IMR-90 (cell line): ENCODE measurements at regions not wholly inside any gene's neighbourhood (a gene's known extent, or its start where the extent isn't known, plus 50 kb on each side); places are given as distances from the start of the nearest gene placed in this dataset.

Experiments used
- ATAC-seq: fragments of 200-7000 bp; cut with Tn5 transposase; 2 replicates; pipeline ENCODE4 v1.9.1; 2020; ENCODE audit warnings: low read depth, mild to moderate bottlenecking, moderate library complexity
- BruUV-seq: library from RNA; stranded (reverse); fragments of 400-500 nt; replicated peaks from 2 replicates; lab custom pipeline; 2021; lab: Mats Ljungman, UMichigan
- CTCF ChIA-PET: fragments of 300-600 bp; formaldehyde crosslinking; extraction: SDS; loops from one replicate; lab custom pipeline; 2021; ENCODE audit warnings: antibody characterized with exemption; lab: Yijun Ruan, JAX
- POLR2A ChIA-PET: fragments of 300-600 bp; sonication (Branson Sonifier 250); formaldehyde crosslinking; loops from one replicate; lab custom pipeline; 2022; ENCODE audit warnings: antibody characterized with exemption; ENCODE audit not compliant: unreplicated experiment; lab: Charles Lee
- DNase-seq: peaks from one replicate; pipeline ENCODE4 v3.0.0; 2013
- H2AFZ ChIP-seq: replicated peaks from 2 replicates; pipeline ENCODE3; 2013; ENCODE audit warnings: low read length, mild to moderate bottlenecking; ENCODE audit not compliant: poor library complexity
- H2AK5ac ChIP-seq: 2 replicates; pipeline ENCODE4 v1.6.1; 2013; ENCODE audit warnings: low read depth, low read length, inconsistent platforms
- H2AK9ac ChIP-seq: replicated peaks from 2 replicates; pipeline ENCODE3; 2013; ENCODE audit warnings: mild to moderate bottlenecking, low read depth, low read length, moderate library complexity; ENCODE audit not compliant: poor library complexity
- H2BK120ac ChIP-seq: 2 replicates; pipeline ENCODE4 v1.6.1; 2013; ENCODE audit warnings: low read depth, low read length, inconsistent platforms
- H2BK15ac ChIP-seq: 3 replicates; pipeline ENCODE4 v1.6.1; 2013; ENCODE audit warnings: low read depth, low read length, inconsistent platforms
- H2BK20ac ChIP-seq: 2 replicates; pipeline ENCODE4 v1.6.1; 2013; ENCODE audit warnings: low read depth, mild to moderate bottlenecking, inconsistent platforms, low read length, moderate library complexity
- H2BK5ac ChIP-seq: 2 replicates; pipeline ENCODE4 v1.6.1; 2013; ENCODE audit warnings: mild to moderate bottlenecking, low read depth, low read length, inconsistent platforms; ENCODE audit not compliant: poor library complexity, severe bottlenecking
- H3K14ac ChIP-seq: replicated peaks from 2 replicates; pipeline ENCODE4 v1.6.1; 2013; ENCODE audit warnings: low read depth, low read length, inconsistent platforms
- H3K18ac ChIP-seq: 2 replicates; pipeline ENCODE4 v1.6.1; 2013; ENCODE audit warnings: low read depth, low read length, control low read depth
- H3K23ac ChIP-seq: 2 replicates; pipeline ENCODE4 v1.6.1; 2013; ENCODE audit warnings: low read depth, low read length, inconsistent platforms
- H3K27ac ChIP-seq: 2 replicates; pipeline ENCODE4 v1.5.1; 2013; ENCODE audit warnings: mild to moderate bottlenecking, control low read depth, low read length; ENCODE audit not compliant: insufficient read depth
- H3K27me3 ChIP-seq: 2 replicates; pipeline ENCODE4 v1.6.1; 2013; ENCODE audit warnings: low read length; ENCODE audit not compliant: control insufficient read depth, insufficient read depth
- H3K36me3 ChIP-seq: 2 replicates; pipeline ENCODE4 v1.6.1; 2013; ENCODE audit warnings: low read length, mixed read lengths; ENCODE audit not compliant: control insufficient read depth, insufficient read depth
- H3K4ac ChIP-seq: 2 replicates; pipeline ENCODE4 v1.6.1; 2013; ENCODE audit warnings: low read depth, low read length, inconsistent platforms
- H3K4me1 ChIP-seq: 2 replicates; pipeline ENCODE4 v1.6.1; 2013; ENCODE audit warnings: low read length, mixed read lengths; ENCODE audit not compliant: control insufficient read depth, insufficient read depth
- H3K4me2 ChIP-seq: 2 replicates; pipeline ENCODE4 v1.6.1; 2013; ENCODE audit warnings: low read depth, mild to moderate bottlenecking, control low read depth, low read length, moderate library complexity
- H3K4me3 ChIP-seq: 2 replicates; pipeline ENCODE4 v1.5.1; 2013; ENCODE audit warnings: low read depth, mild to moderate bottlenecking, control low read depth, low read length, moderate library complexity; ENCODE audit not compliant: insufficient read depth
- H3K56ac ChIP-seq: 2 replicates; pipeline ENCODE4 v1.6.1; 2013; ENCODE audit warnings: low read length, inconsistent platforms; ENCODE audit not compliant: insufficient read depth; ENCODE audit errors: extremely low read depth
- H3K79me1 ChIP-seq, 2 experiments: 2 replicates each; pipeline ENCODE4 v1.6.1; 2013; ENCODE audit warnings: low read length in 2 of 2, inconsistent platforms in 1 of 2, low read depth in 1 of 2
- H3K9ac ChIP-seq: 2 replicates; pipeline ENCODE4 v1.6.1; 2013; ENCODE audit warnings: low read depth, low read length, control low read depth
- H3K9me1 ChIP-seq: 2 replicates; pipeline ENCODE4 v1.6.1; 2013; ENCODE audit warnings: low read length, inconsistent platforms; ENCODE audit not compliant: insufficient read depth
- H3K9me3 ChIP-seq: 2 replicates; pipeline ENCODE4 v1.6.1; 2013; ENCODE audit warnings: low read length; ENCODE audit not compliant: control insufficient read depth, insufficient read depth
- H4K20me1 ChIP-seq: 2 replicates; pipeline ENCODE4 v1.6.1; 2013; ENCODE audit warnings: low read length, inconsistent platforms; ENCODE audit not compliant: insufficient read depth
- H4K5ac ChIP-seq: 2 replicates; pipeline ENCODE4 v1.6.1; 2013; ENCODE audit warnings: mild to moderate bottlenecking, low read depth, low read length, control low read depth
- H4K8ac ChIP-seq, 2 experiments: 2 replicates each; pipeline ENCODE4 v1.6.1; 2013; ENCODE audit warnings: low read depth in 2 of 2, low read length in 2 of 2, control low read depth in 1 of 2, inconsistent platforms in 1 of 2
- H4K91ac ChIP-seq: 2 replicates; pipeline ENCODE4 v1.6.1; 2013; ENCODE audit warnings: low read depth, low read length, inconsistent platforms; ENCODE audit not compliant: insufficient read depth
- BHLHE40 ChIP-seq: fragments of 150-350 bp; IDR thresholded peaks from 2 replicates; pipeline ENCODE4 v1.6.1; 2016; ENCODE audit warnings: mild to moderate bottlenecking, low read depth, low read length
- CEBPB ChIP-seq: IDR thresholded peaks from 2 replicates; pipeline ENCODE4 v1.6.1; 2012; ENCODE audit warnings: low read depth, low read length, improper control_type of control experiment
- CHD1 ChIP-seq: IDR thresholded peaks from 2 replicates; pipeline ENCODE4 v1.6.1; 2012; ENCODE audit warnings: low read depth, low read length, improper control_type of control experiment
- FOS ChIP-seq: fragments of 150-350 bp; IDR thresholded peaks from 2 replicates; pipeline ENCODE4 v1.6.1; 2016; ENCODE audit warnings: low read depth, low read length
- MAFK ChIP-seq: IDR thresholded peaks from 2 replicates; pipeline ENCODE4 v1.6.1; 2012; ENCODE audit warnings: low read depth, low read length, improper control_type of control experiment
- MAZ ChIP-seq: IDR thresholded peaks from 2 replicates; pipeline ENCODE4 v1.6.1; 2012; ENCODE audit warnings: low read depth, mild to moderate bottlenecking, low read length, improper control_type of control experiment, moderate library complexity, borderline replicate concordance
- MXI1 ChIP-seq: IDR thresholded peaks from 2 replicates; pipeline ENCODE4 v1.6.1; 2012; ENCODE audit warnings: low read depth, mild to moderate bottlenecking, low read length, moderate library complexity, borderline replicate concordance
- NFE2L2 ChIP-seq: fragments of 150-350 bp; IDR thresholded peaks from 2 replicates; pipeline ENCODE4 v1.6.1; 2016; ENCODE audit warnings: low read depth, mild to moderate bottlenecking, low read length
- POLR2A ChIP-seq: IDR thresholded peaks from 2 replicates; pipeline ENCODE4 v1.6.1; 2012; ENCODE audit warnings: mild to moderate bottlenecking, low read depth, low read length
- RAD21 ChIP-seq: IDR thresholded peaks from 2 replicates; pipeline ENCODE4 v1.6.1; 2012; ENCODE audit warnings: low read length, improper control_type of control experiment
- RCOR1 ChIP-seq: IDR thresholded peaks from 2 replicates; pipeline ENCODE4 v1.6.1; 2012; ENCODE audit warnings: mild to moderate bottlenecking, low read length, improper control_type of control experiment; ENCODE audit not compliant: insufficient replicate concordance
- RFX5 ChIP-seq: IDR thresholded peaks from 2 replicates; pipeline ENCODE4 v1.8.0; 2012; ENCODE audit warnings: low read depth, mild to moderate bottlenecking, low read length, moderate library complexity
- SMC3 ChIP-seq: fragments of 150-350 bp; IDR thresholded peaks from 2 replicates; pipeline ENCODE4 v1.6.1; 2016; ENCODE audit warnings: low read depth, mild to moderate bottlenecking, antibody characterized with exemption, low read length, moderate library complexity
- USF2 ChIP-seq: fragments of 150-350 bp; IDR thresholded peaks from 2 replicates; pipeline ENCODE4 v1.6.1; 2017; ENCODE audit warnings: mild to moderate bottlenecking, antibody characterized with exemption, low read length, low read depth
- WGBS, 2 experiments: methylation state at CpG; one replicate each; pipeline versions ENCODE4 v1.1.5 to v1.1.7; 2013; ENCODE audit warnings: missing lambda C conversion rate in 2 of 2; ENCODE audit not compliant: insufficient read length in 1 of 2; ENCODE audit errors: extremely low coverage in 2 of 2; 5-methylcytosine and 5-hydroxymethylcytosine counted together
- dilution Hi-C: fragments of 300-500 bp; cut with HindIII; formaldehyde crosslinking; loops from one replicate; pipeline ENCODE4 v1.14.3; 2018; ENCODE audit warnings: low sequenced_read_pairs; ENCODE audit not compliant: unreplicated experiment
- in situ Hi-C: fragments of 300-500 bp; cut with MboI; formaldehyde crosslinking; loops from 3 replicates; pipeline ENCODE4 v1.14.3; 2019; ENCODE audit warnings: low sequenced_read_pairs, inconsistent platforms, mixed read lengths
- intact Hi-C: fragments of 100-400 bp; cut with micrococcal nuclease; formaldehyde crosslinking; loops from 2 replicates; pipeline ENCODE4 v1.10.0; 2022
- TF ChIP-seq, protein P1 (sequence below): conservative IDR thresholded peaks from 2 replicates; pipeline ENCODE4 v1.5.1; 2012; ENCODE audit warnings: mild to moderate bottlenecking, low read depth, low read length, improper control_type of control experiment
- TF ChIP-seq, protein P2 (sequence below): fragments of 150-350 bp; IDR thresholded peaks from 2 replicates; pipeline ENCODE4 v1.6.1; 2016; ENCODE audit warnings: low read depth, mild to moderate bottlenecking, low read length, moderate library complexity, borderline replicate concordance

DNA sequence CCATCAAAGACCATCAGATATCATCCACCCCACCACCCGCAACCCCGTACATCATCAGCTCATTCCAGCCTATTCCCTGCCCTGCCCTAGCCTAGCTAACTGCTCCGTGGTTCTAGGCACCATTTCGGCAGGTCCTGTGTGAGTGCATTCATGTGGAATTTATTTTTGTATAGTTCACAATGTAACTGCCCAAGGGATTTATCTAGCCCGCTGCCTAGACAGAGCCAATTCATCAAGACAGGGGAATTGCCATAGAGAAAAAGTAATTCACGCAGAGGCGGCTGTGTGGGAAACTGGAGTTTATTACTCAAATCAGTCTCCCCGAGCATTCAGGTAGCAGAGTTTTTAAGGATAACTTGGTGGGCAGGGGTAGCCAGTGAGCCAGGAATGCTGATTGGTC, 109.2 kb upstream of the UBL3 start:
- BruUV-seq = no TSS peak

More for the DNA sequence above, 109.2 kb upstream of the UBL3 start:
- Histone ChIP-seq H3K23ac (no peak overlapping the region), H3K4me2 (no peak overlapping the region), H3K9me3 (no peaks in the 10 kb centered on the region; the same call in none of the 2 replicates), H3K36me3 (no peaks in the 10 kb centered on the region), H2BK120ac (no peak overlapping the region), H3K27ac (no peak overlapping the region), H3K14ac (no peak overlapping the region), H4K8ac (no peak overlapping the region), H2AFZ (no peak overlapping the region), H3K18ac (no peak overlapping the region), H2BK5ac (no peak overlapping the region), H3K9me1 (peaks cover 3% of the 10 kb centered on the region; the same call in 1 of the 2 replicates), H2BK15ac (no peak overlapping the region), H4K5ac (no peak overlapping the region), H3K27me3 (peaks cover 44% of the 10 kb centered on the region), H4K20me1 (no peaks in the 10 kb centered on the region), H3K79me1 (no peaks in the 10 kb centered on the region), H3K4ac (no peak overlapping the region), H2AK9ac (no peak overlapping the region), H2BK20ac (no peak overlapping the region), H4K91ac (no peak overlapping the region), H3K4me3 (no peak overlapping the region), H3K4me1 (no peaks in the 10 kb centered on the region), H3K9ac (no peak overlapping the region), H3K56ac (no peak overlapping the region), H2AK5ac (no peak overlapping the region)
- TF ChIP-seq, protein P1, sequence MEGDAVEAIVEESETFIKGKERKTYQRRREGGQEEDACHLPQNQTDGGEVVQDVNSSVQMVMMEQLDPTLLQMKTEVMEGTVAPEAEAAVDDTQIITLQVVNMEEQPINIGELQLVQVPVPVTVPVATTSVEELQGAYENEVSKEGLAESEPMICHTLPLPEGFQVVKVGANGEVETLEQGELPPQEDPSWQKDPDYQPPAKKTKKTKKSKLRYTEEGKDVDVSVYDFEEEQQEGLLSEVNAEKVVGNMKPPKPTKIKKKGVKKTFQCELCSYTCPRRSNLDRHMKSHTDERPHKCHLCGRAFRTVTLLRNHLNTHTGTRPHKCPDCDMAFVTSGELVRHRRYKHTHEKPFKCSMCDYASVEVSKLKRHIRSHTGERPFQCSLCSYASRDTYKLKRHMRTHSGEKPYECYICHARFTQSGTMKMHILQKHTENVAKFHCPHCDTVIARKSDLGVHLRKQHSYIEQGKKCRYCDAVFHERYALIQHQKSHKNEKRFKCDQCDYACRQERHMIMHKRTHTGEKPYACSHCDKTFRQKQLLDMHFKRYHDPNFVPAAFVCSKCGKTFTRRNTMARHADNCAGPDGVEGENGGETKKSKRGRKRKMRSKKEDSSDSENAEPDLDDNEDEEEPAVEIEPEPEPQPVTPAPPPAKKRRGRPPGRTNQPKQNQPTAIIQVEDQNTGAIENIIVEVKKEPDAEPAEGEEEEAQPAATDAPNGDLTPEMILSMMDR = no peak
- TF ChIP-seq RCOR1 (no peak), SMC3 (no peak), USF2 (no peak), MAZ (no peak), RAD21 (no peak), CHD1 (no peak), BHLHE40 (no peak), MAFK (no peak), FOS (no peak), POLR2A (no peak), NFE2L2 (no peak), RFX5 (no peak), MXI1 (no peak), CEBPB (no peak)
- TF ChIP-seq, protein P2, sequence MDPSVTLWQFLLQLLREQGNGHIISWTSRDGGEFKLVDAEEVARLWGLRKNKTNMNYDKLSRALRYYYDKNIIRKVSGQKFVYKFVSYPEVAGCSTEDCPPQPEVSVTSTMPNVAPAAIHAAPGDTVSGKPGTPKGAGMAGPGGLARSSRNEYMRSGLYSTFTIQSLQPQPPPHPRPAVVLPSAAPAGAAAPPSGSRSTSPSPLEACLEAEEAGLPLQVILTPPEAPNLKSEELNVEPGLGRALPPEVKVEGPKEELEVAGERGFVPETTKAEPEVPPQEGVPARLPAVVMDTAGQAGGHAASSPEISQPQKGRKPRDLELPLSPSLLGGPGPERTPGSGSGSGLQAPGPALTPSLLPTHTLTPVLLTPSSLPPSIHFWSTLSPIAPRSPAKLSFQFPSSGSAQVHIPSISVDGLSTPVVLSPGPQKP = no peak
- in situ Hi-C loops = no loop called here
- dilution Hi-C loops = no loop called here
- CTCF ChIA-PET = no interaction called here
- ATAC-seq = no peak
- POLR2A ChIA-PET = no interaction called here
- intact Hi-C loops = no loop called here
- WGBS, 2 experiments = 79% methylated on average over 4 of the region's 8 CpGs; no CpG with 5 or more reads in 1 of the 2 experiments
- DNase-seq = no peak
